Prostate gland (tissue), 2 donors: ENCODE measurements at regions not wholly inside any gene's neighbourhood (a gene's known extent, or its start where the extent isn't known, plus 50 kb on each side); places are given as distances from the start of the nearest gene placed in this dataset.

Experiments
- DNase-seq: peaks from one replicate; pipeline ENCODE4 v3.0.0-alpha.2; 2019; ENCODE audit warnings: low spot score
- H3K27ac ChIP-seq, 2 donors: fragments of 200-600 bp; sonication (generic); 2 replicates each; pipeline ENCODE4 v1.5.1; 2017 to 2019
- H3K27me3 ChIP-seq: fragments of 200-600 bp; sonication (generic); replicated peaks from 2 replicates; pipeline ENCODE4 v1.5.1; 2019; ENCODE audit not compliant: insufficient read depth
- H3K36me3 ChIP-seq, 2 donors: fragments of 200-600 bp; sonication (generic); 1 replicate in 1 of 2; 2 replicates in 1 of 2; pipeline versions ENCODE4 v1.5.1 to v1.8.1; 2017 to 2019
- H3K4me1 ChIP-seq: fragments of 200-600 bp; sonication (generic); replicated peaks from 2 replicates; pipeline ENCODE4 v1.5.1; 2019
- H3K4me3 ChIP-seq, 2 donors: fragments of 200-600 bp; sonication (generic); 2 replicates each; pipeline ENCODE4 v1.5.1; 2017 to 2019
- H3K9me3 ChIP-seq: fragments of 200-600 bp; sonication (generic); 2 replicates; pipeline ENCODE4 v1.5.1; 2017
- CTCF ChIP-seq, 4 experiments: fragments of 200-600 bp in 2 of 4; fragments of 450-650 bp in 2 of 4; sonication (generic) in 2 of 4; IDR thresholded peaks; 1 replicate in 3 of 4; 2 replicates in 1 of 4; pipeline ENCODE4 v1.5.1; 2016 to 2019; ENCODE audit warnings: antibody characterized with exemption in 4 of 4, mild to moderate bottlenecking in 2 of 4, moderate library complexity in 2 of 4
- POLR2A ChIP-seq: fragments of 450-650 bp; IDR thresholded peaks from one replicate; pipeline ENCODE4 v1.6.1; 2016; ENCODE audit warnings: antibody characterized with exemption, mild to moderate bottlenecking
- POLR2AphosphoS5 ChIP-seq: sonication (generic); formaldehyde crosslinking; IDR thresholded peaks from one replicate; pipeline ENCODE4 v1.6.1; 2017; ENCODE audit warnings: antibody characterized with exemption
- WGBS: methylation state at CpG from one replicate; pipeline ENCODE4 v1.1.5; 2018; 5-methylcytosine and 5-hydroxymethylcytosine counted together
- intact Hi-C: fragments of 100-400 bp; cut with DNase I; formaldehyde crosslinking; loops from one replicate; pipeline ENCODE4 v1.14.2; 2022

- Histone ChIP-seq H3K27ac (no peak overlapping the region), H3K4me3 (no peak overlapping the region), H3K36me3 (no peaks in the 10 kb centered on the region), H3K4me1 (no peaks in the 10 kb centered on the region), H3K9me3 (no peaks in the 10 kb centered on the region), H3K27me3 (no peaks in the 10 kb centered on the region)
- no peak for DNase-seq
- TF ChIP-seq POLR2A (no peak), POLR2AphosphoS5 (no peak), CTCF (IDR thresholded peaks at IDR 0.05) (no peak)
- intact Hi-C loops: loop anchor here (5.0 to 10.0 kb wide), 2 partner anchors 56 to 292 kb away; partner anchors contain the start of gene STXBP5
- 77% methylated on average over 7 of the region's 7 CpGs for WGBS
Observed at GRCh38 chr6:146912730-146913685, 291.2 kb upstream of the STXBP5 start.

- Histone ChIP-seq H3K27ac (no peak overlapping the region), H3K9me3 (no peaks in the 10 kb centered on the region), H3K4me3 (no peak overlapping the region), H3K36me3 (no peaks in the 10 kb centered on the region), H3K4me1 (no peaks in the 10 kb centered on the region), H3K27me3 (no peaks in the 10 kb centered on the region)
- 33% methylated on average over 15 of the region's 15 CpGs for WGBS
- DNase-seq: peak; percentile 24
- no peak for TF ChIP-seq POLR2A
- TF ChIP-seq POLR2AphosphoS5: no peak
- TF ChIP-seq CTCF (IDR thresholded peaks at IDR 0.05): no peak
- intact Hi-C loops: loop anchor here (5.0 to 10.0 kb wide), 2 partner anchors 57 to 291 kb away; partner anchors contain the start of gene STXBP5
Observed at GRCh38 chr6:146913842-146914488, 290.3 kb upstream of the STXBP5 start.

- WGBS: 48% methylated on average over 8 of the region's 8 CpGs
- intact Hi-C loops: loop anchor here (5.0 to 10.0 kb wide), 2 partner anchors 57 to 290 kb away; partner anchors contain the start of gene STXBP5
- Histone ChIP-seq H3K9me3 (no peaks in the 10 kb centered on the region), H3K4me1 (no peaks in the 10 kb centered on the region), H3K36me3 (no peaks in the 10 kb centered on the region), H3K27me3 (no peaks in the 10 kb centered on the region), H3K4me3 (no peak overlapping the region), H3K27ac (no peak overlapping the region)
- TF ChIP-seq POLR2A (no peak), CTCF (IDR thresholded peaks at IDR 0.05) (no peak), POLR2AphosphoS5 (no peak)
- no peak for DNase-seq
Observed at GRCh38 chr6:146914489-146915483, 289.4 kb upstream of the STXBP5 start.

- TF ChIP-seq POLR2AphosphoS5: no peak
- TF ChIP-seq POLR2A: no peak
- no peak for TF ChIP-seq CTCF (IDR thresholded peaks at IDR 0.05)
- intact Hi-C loops: loop anchor here (10.0 kb wide), 1 partner anchor 289 kb away; the partner anchor contains the start of gene STXBP5
- Histone ChIP-seq H3K4me3 (no peak overlapping the region), H3K27ac (no peak overlapping the region), H3K27me3 (no peaks in the 10 kb centered on the region), H3K9me3 (no peaks in the 10 kb centered on the region), H3K4me1 (no peaks in the 10 kb centered on the region), H3K36me3 (no peaks in the 10 kb centered on the region)
- no peak for DNase-seq
Observed at GRCh38 chr6:146915671-146916127, 288.5 kb upstream of the STXBP5 start.
